ENCODE measurements at regions not wholly inside any gene's neighbourhood (a gene's known extent, or its start where the extent isn't known, plus 50 kb on each side); places are given as distances from the start of the nearest gene placed in this dataset.

DNA sequence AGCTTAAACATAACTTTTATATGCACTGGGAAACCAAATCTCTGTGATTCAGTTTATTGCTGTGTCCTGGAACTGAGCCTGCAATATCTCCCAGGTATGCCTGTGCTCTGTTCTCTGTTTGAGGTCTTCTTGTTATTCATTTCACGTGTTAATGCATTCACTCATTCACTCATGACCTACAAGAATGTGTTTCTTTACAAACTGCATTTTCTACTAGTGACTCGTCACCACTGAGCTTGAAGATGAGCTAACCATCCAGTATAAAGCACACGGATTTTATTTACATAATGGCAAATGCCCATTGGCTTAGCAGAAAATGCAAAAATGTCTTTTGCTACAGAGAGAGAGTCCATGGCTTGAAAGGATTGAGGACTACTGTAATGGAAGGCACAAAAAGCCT lies 75.0 kb upstream of the DUSP10 start:
- no peaks in the 10 kb centered on the region for H3K79me2 ChIP-seq (ENCODE audit: control insufficient read depth, low read length)
- no peak overlapping the region for H3K4me3 ChIP-seq (ENCODE audit: low read length)
- H3K27me3 ChIP-seq (ENCODE audit: control insufficient read depth, low read length), result no peaks in the 10 kb centered on the region
- no peaks in the 10 kb centered on the region for H3F3A ChIP-seq (ENCODE audit: control insufficient read depth, insufficient read depth)
- TF ChIP-seq EZH2phosphoT487 (IDR thresholded peaks at IDR 0.05; ENCODE audit: borderline replicate concordance, low read length), result no peak
- TF ChIP-seq, protein P1, sequence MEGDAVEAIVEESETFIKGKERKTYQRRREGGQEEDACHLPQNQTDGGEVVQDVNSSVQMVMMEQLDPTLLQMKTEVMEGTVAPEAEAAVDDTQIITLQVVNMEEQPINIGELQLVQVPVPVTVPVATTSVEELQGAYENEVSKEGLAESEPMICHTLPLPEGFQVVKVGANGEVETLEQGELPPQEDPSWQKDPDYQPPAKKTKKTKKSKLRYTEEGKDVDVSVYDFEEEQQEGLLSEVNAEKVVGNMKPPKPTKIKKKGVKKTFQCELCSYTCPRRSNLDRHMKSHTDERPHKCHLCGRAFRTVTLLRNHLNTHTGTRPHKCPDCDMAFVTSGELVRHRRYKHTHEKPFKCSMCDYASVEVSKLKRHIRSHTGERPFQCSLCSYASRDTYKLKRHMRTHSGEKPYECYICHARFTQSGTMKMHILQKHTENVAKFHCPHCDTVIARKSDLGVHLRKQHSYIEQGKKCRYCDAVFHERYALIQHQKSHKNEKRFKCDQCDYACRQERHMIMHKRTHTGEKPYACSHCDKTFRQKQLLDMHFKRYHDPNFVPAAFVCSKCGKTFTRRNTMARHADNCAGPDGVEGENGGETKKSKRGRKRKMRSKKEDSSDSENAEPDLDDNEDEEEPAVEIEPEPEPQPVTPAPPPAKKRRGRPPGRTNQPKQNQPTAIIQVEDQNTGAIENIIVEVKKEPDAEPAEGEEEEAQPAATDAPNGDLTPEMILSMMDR (IDR thresholded peaks at IDR 0.05; ENCODE audit: low read depth, low read length, poor library complexity, severe bottlenecking), result no peak
- H3K9me2 ChIP-seq (replicated peaks; ENCODE audit: control insufficient read depth, low read length), result no peaks in the 10 kb centered on the region
- H3K36me3 ChIP-seq (ENCODE audit: control insufficient read depth, low read length), result no peaks in the 10 kb centered on the region
- no peaks in the 10 kb centered on the region for H3K4me1 ChIP-seq (ENCODE audit: control insufficient read depth, low read length)
- no peak overlapping the region for H3K27ac ChIP-seq (ENCODE audit: low read depth, low read length)
- no peaks in the 10 kb centered on the region for H3K9me3 ChIP-seq (ENCODE audit: control insufficient read depth, insufficient read depth, low read length)
- H4K20me1 ChIP-seq (ENCODE audit: control insufficient read depth, insufficient read depth, low read depth, low read length), result no peaks in the 10 kb centered on the region
- H3K4me2 ChIP-seq (ENCODE audit: low read length), result no peak overlapping the region

DNA sequence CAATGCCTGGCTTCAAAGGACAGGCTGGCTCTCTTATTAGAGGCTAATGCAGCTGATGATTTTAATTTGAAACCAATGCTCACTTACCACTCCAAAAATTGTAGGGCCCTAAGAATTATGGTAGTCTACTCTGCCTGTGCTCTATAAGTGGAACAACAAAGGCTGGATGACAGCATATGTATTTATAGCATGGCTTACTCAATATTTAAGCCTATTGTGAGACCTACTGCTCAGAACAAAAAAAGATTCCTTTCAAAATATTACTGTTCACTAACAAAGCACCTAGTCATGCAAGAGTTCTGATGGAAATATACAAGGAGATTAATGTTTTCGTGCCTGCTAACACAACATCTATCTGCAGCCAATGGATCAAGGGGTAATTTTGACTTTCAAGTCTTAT lies 73.8 kb upstream of the DUSP10 start:
- no peaks in the 10 kb centered on the region for H4K20me1 ChIP-seq (ENCODE audit: control insufficient read depth, insufficient read depth, low read depth, low read length)
- H3K4me3 ChIP-seq (ENCODE audit: low read length), result no peak overlapping the region
- H3F3A ChIP-seq (ENCODE audit: control insufficient read depth, insufficient read depth), result no peaks in the 10 kb centered on the region
- peaks cover 8% of the 10 kb centered on the region for H3K4me1 ChIP-seq (ENCODE audit: control insufficient read depth, low read length)
- H3K79me2 ChIP-seq (ENCODE audit: control insufficient read depth, low read length), result no peaks in the 10 kb centered on the region
- H3K36me3 ChIP-seq (ENCODE audit: control insufficient read depth, low read length), result no peaks in the 10 kb centered on the region
- H3K9me2 ChIP-seq (replicated peaks; ENCODE audit: control insufficient read depth, low read length), result no peaks in the 10 kb centered on the region
- no peak overlapping the region for H3K4me2 ChIP-seq (ENCODE audit: low read length)
- no peak for TF ChIP-seq EZH2phosphoT487 (IDR thresholded peaks at IDR 0.05; ENCODE audit: borderline replicate concordance, low read length)
- TF ChIP-seq, protein P1 (IDR thresholded peaks at IDR 0.05; ENCODE audit: low read depth, low read length, poor library complexity, severe bottlenecking), result no peak
- no peaks in the 10 kb centered on the region for H3K9me3 ChIP-seq (ENCODE audit: control insufficient read depth, insufficient read depth, low read length)
- no peak overlapping the region for H3K27ac ChIP-seq (ENCODE audit: low read depth, low read length)
- no peaks in the 10 kb centered on the region for H3K27me3 ChIP-seq (ENCODE audit: control insufficient read depth, low read length)

DNA sequence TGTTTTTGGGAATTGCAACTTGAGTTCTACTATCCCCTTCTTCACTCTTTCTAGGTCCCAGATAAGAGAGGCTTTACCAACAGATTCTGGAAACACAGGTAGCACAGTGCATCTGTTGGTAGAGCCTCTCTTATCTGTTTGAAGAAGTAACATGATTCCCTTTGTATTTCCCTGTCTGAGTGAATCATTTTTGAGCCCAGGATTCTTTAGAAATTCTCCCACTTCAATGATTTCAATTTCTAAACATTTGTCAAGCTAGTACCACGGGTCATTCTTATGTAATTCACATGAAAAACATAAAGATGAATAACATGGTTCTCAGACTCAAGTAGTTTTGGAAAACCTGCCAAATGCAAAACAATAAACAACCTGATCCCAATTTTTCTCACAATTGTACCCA lies 72.0 kb upstream of the DUSP10 start:
- Histone ChIP-seq H3K79me2 (ENCODE audit: control insufficient read depth, low read length) (no peaks in the 10 kb centered on the region), H3K9me2 (replicated peaks; ENCODE audit: control insufficient read depth, low read length) (no peaks in the 10 kb centered on the region), H3K4me3 (ENCODE audit: low read length) (no peak overlapping the region), H4K20me1 (ENCODE audit: control insufficient read depth, insufficient read depth, low read depth, low read length) (no peaks in the 10 kb centered on the region), H3K27ac (ENCODE audit: low read depth, low read length) (no peak overlapping the region), H3K36me3 (ENCODE audit: control insufficient read depth, low read length) (no peaks in the 10 kb centered on the region), H3K9me3 (ENCODE audit: control insufficient read depth, insufficient read depth, low read length) (no peaks in the 10 kb centered on the region), H3F3A (ENCODE audit: control insufficient read depth, insufficient read depth) (no peaks in the 10 kb centered on the region), H3K27me3 (ENCODE audit: control insufficient read depth, low read length) (no peaks in the 10 kb centered on the region), H3K4me2 (ENCODE audit: low read length) (no peak overlapping the region), H3K4me1 (ENCODE audit: control insufficient read depth, low read length) (peaks cover 24% of the 10 kb centered on the region)
- TF ChIP-seq EZH2phosphoT487 (IDR thresholded peaks at IDR 0.05; ENCODE audit: borderline replicate concordance, low read length), result no peak
- TF ChIP-seq, protein P1 (IDR thresholded peaks at IDR 0.05; ENCODE audit: low read depth, low read length, poor library complexity, severe bottlenecking), result no peak
